NCI-H446 treated with DMSO at 0.1 percent for 48 hours (cell line): ENCODE measurements at regions not wholly inside any gene's neighbourhood (a gene's known extent, or its start where the extent isn't known, plus 50 kb on each side); places are given as distances from the start of the nearest gene placed in this dataset.

Source experiments
- DNase-seq: peaks from one replicate; lab custom pipeline; 2025; lab: John Stamatoyannopoulos, UW

GRCh38 chr2:239883326-239884050, 141.7 kb downstream of the NDUFA10 start:
- DNase-seq, result no peak

GRCh38 chr2:239882781-239883180, 142.4 kb downstream of the NDUFA10 start:
- DNase-seq, result no peak

- no peak for DNase-seq
Observed at GRCh38 chr2:239882331-239882732, 142.8 kb downstream of the NDUFA10 start.

- DNase-seq, result no peak
Observed at GRCh38 chr2:239881561-239882320, 143.4 kb downstream of the NDUFA10 start.

- DNase-seq, result no peak
Observed at GRCh38 chr2:239881031-239881471, 144.1 kb downstream of the NDUFA10 start.

- DNase-seq, result no peak
Observed at GRCh38 chr2:239880396-239880795, 144.7 kb downstream of the NDUFA10 start.

GRCh38 chr2:239879423-239880084, 145.6 kb downstream of the NDUFA10 start:
- DNase-seq, result no peak

- no peak for DNase-seq
Observed at GRCh38 chr2:239878686-239879085, 146.5 kb downstream of the NDUFA10 start.

GRCh38 chr2:239876948-239877289, 148.2 kb downstream of the NDUFA10 start:
- DNase-seq, result no peak

- no peak for DNase-seq
Observed at GRCh38 chr2:239876271-239876947, 148.7 kb downstream of the NDUFA10 start.

GRCh38 chr2:239874636-239875356, 150.3 kb downstream of the NDUFA10 start:
- DNase-seq, result no peak

GRCh38 chr2:239873656-239874635, 151.2 kb downstream of the NDUFA10 start:
- no peak for DNase-seq

GRCh38 chr2:239871481-239872435, 153.4 kb downstream of the NDUFA10 start:
- no peak for DNase-seq

GRCh38 chr2:239870863-239871262, 154.3 kb downstream of the NDUFA10 start:
- DNase-seq, result no peak

- no peak for DNase-seq
Observed at GRCh38 chr2:239870276-239870675, 154.9 kb downstream of the NDUFA10 start.

GRCh38 chr2:239869272-239870155, 155.6 kb downstream of the NDUFA10 start:
- DNase-seq, result no peak

GRCh38 chr2:239868556-239869181, 156.5 kb downstream of the NDUFA10 start:
- no peak for DNase-seq

GRCh38 chr2:239866778-239867177, 158.4 kb downstream of the NDUFA10 start:
- no peak for DNase-seq
